Activated T-helper 2 cell treated with anti-CD3 and anti-CD28 coated beads, Interferon-gamma antibody, Interleukin-2, Interleukin-4, amounts not matched to agents 10 μg/mL and 5 μg/mL and 100 μg/mL, durations not matched to agents 14 hours and 24 hours and 36 hours (primary cell): ENCODE measurements at regions not wholly inside any gene's neighbourhood (a gene's known extent, or its start where the extent isn't known, plus 50 kb on each side); places are given as distances from the start of the nearest gene placed in this dataset.
"Not testable (repeated sequence)": the region's sequence is repeated elsewhere in the genome, so short reads cannot be mapped to it uniquely, and the experiment has no call there.

Experiments used
- DNase-seq: peaks from one replicate; pipeline ENCODE4 v3.0.0; 2021; ENCODE audit warnings: low spot score
- H3K27ac Mint-ChIP-seq: one replicate; pipeline ENCODE4 v1.8.0; 2021; ENCODE audit warnings: mixed read lengths
- H3K27me3 Mint-ChIP-seq: one replicate; pipeline ENCODE4 v1.8.0; 2021; ENCODE audit warnings: low read depth, mixed read lengths
- H3K36me3 Mint-ChIP-seq: one replicate; pipeline ENCODE4 v1.8.0; 2021; ENCODE audit warnings: low read depth, mixed read lengths
- H3K4me1 Mint-ChIP-seq: one replicate; pipeline ENCODE4 v1.8.0; 2021; ENCODE audit warnings: low read depth, mixed read lengths
- H3K4me3 Mint-ChIP-seq: one replicate; pipeline ENCODE4 v1.8.0; 2021; ENCODE audit warnings: low read depth, mild to moderate bottlenecking, moderate library complexity, mixed read lengths
- H3K9me3 Mint-ChIP-seq: one replicate; pipeline ENCODE4 v1.8.0; 2021; ENCODE audit warnings: mixed read lengths
- intact Hi-C: fragments of 100-400 bp; cut with micrococcal nuclease; formaldehyde crosslinking; loops from one replicate; pipeline ENCODE4 v1.15.1; 2023

DNA sequence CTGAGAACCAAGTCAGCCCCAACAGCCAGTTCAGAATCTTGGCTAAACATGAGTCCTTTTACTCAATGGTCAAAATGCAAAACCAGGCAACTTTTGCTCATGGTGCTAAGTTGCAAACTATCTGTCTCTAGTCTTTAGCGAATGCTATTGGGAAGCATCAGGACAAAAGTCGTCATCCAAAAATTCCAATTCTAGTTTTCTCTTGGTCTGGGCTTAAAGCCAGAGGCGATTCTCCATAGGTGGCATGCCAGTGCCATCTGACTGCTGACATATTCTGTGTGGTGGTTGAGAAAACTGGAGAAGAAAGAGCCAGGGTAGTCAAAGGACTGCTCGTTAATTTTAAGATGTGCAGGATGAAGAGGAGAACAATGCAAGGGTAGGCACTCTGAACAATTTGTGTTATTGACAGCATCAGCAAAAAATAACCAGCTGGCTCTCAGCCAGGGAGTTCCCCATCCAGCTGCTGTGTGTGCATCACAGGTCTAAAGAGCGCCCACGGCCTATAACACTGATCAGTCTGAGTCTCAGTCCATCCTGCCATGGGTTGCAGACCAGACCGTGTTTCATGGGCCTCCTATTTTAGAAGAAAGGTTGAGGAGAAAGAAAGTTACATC, 313.6 kb downstream of the ALDH8A1 start:
- Mint-ChIP-seq H3K27me3 (peaks cover 5% of the 10 kb centered on the region), H3K4me3 (no peak overlapping the region), H3K9me3 (peaks cover 6% of the 10 kb centered on the region), H3K27ac (peak overlapping the region; percentile 15), H3K36me3 (no peaks in the 10 kb centered on the region), H3K4me1 (peaks cover 52% of the 10 kb centered on the region)
- intact Hi-C loops, result loop anchor here (5.0 kb wide), 1 partner anchor 94 kb away; no protein-coding TSS in a partner anchor
- no peak for DNase-seq

DNA sequence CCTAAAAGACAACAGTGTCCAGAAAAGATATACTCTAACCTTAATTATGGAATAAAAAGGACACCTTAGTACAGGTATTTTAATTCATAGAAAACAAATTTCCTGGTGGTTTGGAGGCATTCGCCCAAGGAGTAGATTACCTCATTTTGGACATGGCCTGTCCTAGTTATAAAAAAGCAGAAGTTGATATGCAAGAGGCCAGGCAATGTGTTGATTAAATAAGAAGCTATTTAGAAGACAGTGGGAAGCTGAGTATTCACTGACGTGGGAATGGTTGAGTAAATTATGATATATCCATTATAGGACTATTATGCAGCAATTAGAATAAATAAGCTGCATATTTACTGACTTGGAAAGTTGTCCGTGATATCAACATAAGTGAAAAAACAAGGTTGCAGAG, 314.9 kb downstream of the ALDH8A1 start:
- no peak overlapping the region for H3K27ac Mint-ChIP-seq
- H3K4me1 Mint-ChIP-seq, result peaks cover 46% of the 10 kb centered on the region
- H3K9me3 Mint-ChIP-seq, result peaks cover 6% of the 10 kb centered on the region
- intact Hi-C loops, result loop anchor here (5.0 kb wide), 1 partner anchor 93 kb away; no protein-coding TSS in a partner anchor
- peaks cover 10% of the 10 kb centered on the region for H3K27me3 Mint-ChIP-seq
- no peak for DNase-seq
- H3K4me3 Mint-ChIP-seq, result no peak overlapping the region
- no peaks in the 10 kb centered on the region for H3K36me3 Mint-ChIP-seq

DNA sequence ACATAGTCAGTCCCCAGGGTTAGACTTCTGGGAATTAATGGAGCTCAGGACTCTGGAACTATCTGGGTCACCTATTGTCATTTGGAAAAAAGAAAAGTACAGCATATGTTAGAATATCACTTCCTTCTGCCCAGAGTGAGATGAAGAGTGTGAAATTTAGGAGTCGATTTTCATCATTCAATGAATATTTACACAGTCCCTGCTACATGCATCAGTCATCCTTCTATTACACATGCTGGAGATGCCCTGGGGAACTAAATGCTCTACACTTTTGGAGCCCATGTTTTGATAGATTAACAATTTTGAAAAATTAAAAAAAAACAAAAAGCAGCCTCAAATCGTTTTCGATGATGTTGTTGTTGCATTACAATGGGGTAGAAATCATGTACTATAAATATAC, 315.4 kb downstream of the ALDH8A1 start:
- no peak for DNase-seq
- Mint-ChIP-seq H3K9me3 (peaks cover 6% of the 10 kb centered on the region), H3K36me3 (no peaks in the 10 kb centered on the region), H3K27ac (no peak overlapping the region), H3K27me3 (peaks cover 10% of the 10 kb centered on the region), H3K4me1 (peaks cover 46% of the 10 kb centered on the region), H3K4me3 (no peak overlapping the region)
- intact Hi-C loops, result no loop called here

DNA sequence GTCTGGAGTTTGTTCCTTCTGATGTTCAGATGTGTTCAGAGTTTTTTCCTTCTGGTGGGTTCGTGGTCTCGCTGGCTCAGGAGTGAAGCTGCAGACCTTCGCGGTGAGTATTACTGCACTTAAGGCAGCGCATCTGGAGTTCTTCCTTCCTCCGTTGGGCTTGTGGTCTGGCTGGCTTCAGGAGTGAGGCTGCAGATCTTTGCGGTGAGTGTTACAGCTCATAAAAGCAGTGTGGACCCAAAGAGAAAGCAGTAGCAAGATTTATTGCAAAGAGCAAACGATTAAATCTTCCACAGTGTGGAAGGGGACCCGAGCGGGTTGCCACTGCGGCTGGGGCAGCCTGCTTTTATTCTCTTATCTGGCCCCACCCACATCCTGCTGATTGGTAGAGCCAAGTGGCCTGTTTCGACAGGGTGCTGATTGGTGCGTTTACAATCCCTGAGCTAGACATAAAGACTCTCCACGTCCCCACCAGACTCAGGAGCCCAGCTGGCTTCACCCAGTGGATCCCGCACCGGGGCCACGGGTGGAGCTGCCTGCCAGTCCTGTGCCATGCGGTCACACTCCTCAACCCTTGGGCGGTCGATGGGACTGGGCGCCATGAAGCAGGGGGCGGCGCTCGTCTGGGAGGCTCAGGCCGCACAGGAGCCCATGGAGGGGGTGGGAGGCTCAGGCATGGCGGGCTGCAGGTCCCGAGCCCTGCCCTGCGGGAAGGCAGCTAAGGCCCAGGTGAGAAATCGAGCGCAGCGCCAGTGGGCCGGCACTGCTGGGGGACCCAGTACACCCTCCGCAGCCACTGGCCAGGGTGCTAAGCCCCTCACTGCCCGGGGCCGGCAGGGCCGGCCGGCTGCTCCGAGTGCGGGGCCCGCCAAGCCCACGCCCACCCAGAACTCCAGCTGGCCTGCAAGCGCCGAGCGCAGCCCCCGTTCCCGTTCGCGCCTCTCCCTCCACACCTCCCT, 315.3 kb upstream of the SGK1 start:
- intact Hi-C loops, result loop anchor here (2.0 kb wide), 2 partner anchors 196 to 344 kb away; no protein-coding TSS in a partner anchor

DNA sequence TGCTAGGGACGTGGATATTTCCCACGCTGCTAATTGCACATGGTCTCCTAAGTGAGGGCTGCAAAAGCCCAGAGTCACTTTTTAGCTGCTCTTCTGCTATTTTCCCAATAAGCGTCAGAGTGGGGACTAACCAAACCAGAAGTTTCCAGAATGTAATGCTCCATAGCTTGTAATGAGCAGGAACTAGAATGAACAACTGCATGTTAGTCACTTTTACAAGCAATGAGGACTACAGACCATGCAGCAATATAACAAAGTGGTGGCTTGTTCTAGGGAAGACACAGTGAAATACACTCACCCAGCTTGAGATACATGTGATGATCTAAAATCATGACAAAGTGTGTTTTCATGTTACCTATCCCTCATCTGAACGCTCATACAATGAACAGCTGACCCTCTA, 314.1 kb upstream of the SGK1 start:
- Mint-ChIP-seq H3K4me3 (no peak overlapping the region), H3K27ac (no peak overlapping the region), H3K27me3 (peaks cover 10% of the 10 kb centered on the region), H3K4me1 (peaks cover 33% of the 10 kb centered on the region), H3K9me3 (peaks cover 6% of the 10 kb centered on the region), H3K36me3 (no peaks in the 10 kb centered on the region)
- DNase-seq, result no peak
- intact Hi-C loops, result loop anchor here (2.0 kb wide), 2 partner anchors 195 to 343 kb away; no protein-coding TSS in a partner anchor

More for the DNA sequence above, 315.3 kb upstream of the SGK1 start:
- peaks cover 10% of the 10 kb centered on the region for H3K27me3 Mint-ChIP-seq
- peak overlapping the region; percentile 57 for H3K4me3 Mint-ChIP-seq
- not testable (repeated sequence) for H3K9me3 Mint-ChIP-seq, H3K36me3 Mint-ChIP-seq
- H3K4me1 Mint-ChIP-seq, result peaks cover 46% of the 10 kb centered on the region
- peak overlapping the region; percentile 71 for H3K27ac Mint-ChIP-seq
- peak; percentile 61 for DNase-seq

GRCh38 chr6:134631398-134631924, 313.5 kb upstream of the SGK1 start:
- no peak for DNase-seq
- no peaks in the 10 kb centered on the region for H3K36me3 Mint-ChIP-seq
- peaks cover 6% of the 10 kb centered on the region for H3K9me3 Mint-ChIP-seq
- peaks cover 10% of the 10 kb centered on the region for H3K27me3 Mint-ChIP-seq
- no peak overlapping the region for H3K4me3 Mint-ChIP-seq
- peaks cover 31% of the 10 kb centered on the region for H3K4me1 Mint-ChIP-seq
- intact Hi-C loops, result no loop called here
- H3K27ac Mint-ChIP-seq, result no peak overlapping the region

- no peak for DNase-seq
- H3K9me3 Mint-ChIP-seq, result peaks cover 6% of the 10 kb centered on the region
- H3K4me3 Mint-ChIP-seq, result no peak overlapping the region
- intact Hi-C loops, result no loop called here
- peaks cover 29% of the 10 kb centered on the region for H3K4me1 Mint-ChIP-seq
- H3K27me3 Mint-ChIP-seq, result peaks cover 10% of the 10 kb centered on the region
- no peak overlapping the region for H3K27ac Mint-ChIP-seq
- no peaks in the 10 kb centered on the region for H3K36me3 Mint-ChIP-seq
These were observed 312.7 kb upstream of the SGK1 start for GRCh38 chr6:134630508-134631121.

GRCh38 chr6:134628154-134628553, 310.2 kb upstream of the SGK1 start:
- no peak for DNase-seq
- intact Hi-C loops, result no loop called here
- Mint-ChIP-seq H3K4me3 (no peak overlapping the region), H3K36me3 (no peaks in the 10 kb centered on the region), H3K4me1 (peaks cover 19% of the 10 kb centered on the region), H3K27me3 (peaks cover 10% of the 10 kb centered on the region), H3K27ac (no peak overlapping the region), H3K9me3 (no peaks in the 10 kb centered on the region)

DNA sequence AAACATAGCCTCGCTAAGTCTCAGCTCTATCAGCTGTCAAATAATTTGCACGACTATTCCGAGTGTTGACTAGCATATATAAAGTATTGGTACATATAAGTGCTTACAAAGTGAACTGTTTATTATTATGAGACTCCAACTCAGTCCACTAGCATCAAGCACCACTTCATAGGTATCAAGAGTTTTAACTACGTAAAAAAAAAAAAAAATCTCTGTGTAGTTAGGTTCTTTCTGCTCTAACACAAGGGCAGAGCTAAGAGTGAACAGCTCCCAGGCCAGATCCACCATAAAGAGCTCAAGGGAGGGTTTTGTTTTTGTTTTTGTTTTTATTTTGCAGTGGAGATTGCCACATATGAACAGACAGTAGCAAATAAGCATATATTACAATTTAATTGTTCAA, 309.8 kb upstream of the SGK1 start:
- no peak for DNase-seq
- intact Hi-C loops, result no loop called here
- Mint-ChIP-seq H3K4me1 (peaks cover 15% of the 10 kb centered on the region), H3K27ac (no peak overlapping the region), H3K27me3 (peaks cover 8% of the 10 kb centered on the region), H3K4me3 (no peak overlapping the region), H3K9me3 (no peaks in the 10 kb centered on the region), H3K36me3 (no peaks in the 10 kb centered on the region)

DNA sequence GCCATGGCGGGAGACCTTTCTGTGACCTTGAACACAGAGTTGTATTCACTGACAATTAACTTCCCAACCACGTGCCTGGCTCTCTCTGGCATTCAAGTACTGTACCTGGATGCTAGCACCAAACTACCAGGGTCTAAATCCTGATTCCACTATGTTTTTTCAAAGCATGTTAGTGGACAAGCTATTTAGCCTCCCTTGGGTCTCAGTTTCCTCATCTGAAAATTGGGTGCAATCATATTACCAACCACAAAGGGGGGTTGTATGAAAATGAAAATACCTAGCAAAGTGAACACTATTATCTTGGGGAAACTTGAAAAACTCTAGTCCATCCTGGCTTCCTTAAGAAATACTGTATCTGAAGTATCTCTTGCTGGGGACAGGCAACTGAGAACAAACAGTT, 308.7 kb upstream of the SGK1 start:
- Mint-ChIP-seq H3K4me3 (no peak overlapping the region), H3K27me3 (peaks cover 5% of the 10 kb centered on the region), H3K9me3 (no peaks in the 10 kb centered on the region), H3K36me3 (no peaks in the 10 kb centered on the region), H3K27ac (no peak overlapping the region), H3K4me1 (peaks cover 14% of the 10 kb centered on the region)
- DNase-seq, result no peak
- intact Hi-C loops, result no loop called here

GRCh38 chr6:134626086-134626485, 308.2 kb upstream of the SGK1 start:
- H3K27me3 Mint-ChIP-seq, result peaks cover 5% of the 10 kb centered on the region
- no peaks in the 10 kb centered on the region for H3K36me3 Mint-ChIP-seq
- H3K4me1 Mint-ChIP-seq, result peaks cover 14% of the 10 kb centered on the region
- intact Hi-C loops, result no loop called here
- no peaks in the 10 kb centered on the region for H3K9me3 Mint-ChIP-seq
- no peak for DNase-seq
- H3K4me3 Mint-ChIP-seq, result no peak overlapping the region
- no peak overlapping the region for H3K27ac Mint-ChIP-seq

DNA sequence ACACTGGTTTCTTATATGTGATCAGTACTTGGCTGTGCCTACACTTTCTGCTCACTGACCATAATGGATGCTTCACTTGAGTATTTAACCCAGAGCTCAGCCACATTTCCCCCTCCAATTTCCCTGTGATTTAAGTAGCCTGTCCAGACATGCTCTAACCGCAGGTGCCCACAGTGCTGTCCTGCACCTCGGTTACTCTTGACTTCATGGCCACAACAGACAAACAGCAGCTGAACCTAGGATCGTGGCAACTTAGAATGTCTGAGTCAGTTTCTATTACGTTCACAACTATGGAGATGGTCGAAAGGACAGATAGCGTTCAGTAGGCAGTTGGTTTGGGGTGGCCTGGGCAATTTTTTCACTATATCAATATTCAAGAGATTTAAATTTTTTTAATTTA, 306.9 kb upstream of the SGK1 start:
- no peaks in the 10 kb centered on the region for H3K36me3 Mint-ChIP-seq
- no peaks in the 10 kb centered on the region for H3K27me3 Mint-ChIP-seq
- H3K4me3 Mint-ChIP-seq, result no peak overlapping the region
- no peak overlapping the region for H3K27ac Mint-ChIP-seq
- no peak for DNase-seq
- H3K9me3 Mint-ChIP-seq, result no peaks in the 10 kb centered on the region
- peaks cover 10% of the 10 kb centered on the region for H3K4me1 Mint-ChIP-seq
- intact Hi-C loops, result no loop called here
